ENCODE measurements at regions not wholly inside any gene's neighbourhood (a gene's known extent, or its start where the extent isn't known, plus 50 kb on each side); places are given as distances from the start of the nearest gene placed in this dataset.

- Mint-ChIP-seq H3K9me3 (peaks cover 16% of the 10 kb centered on the region), H3K27me3 (ENCODE audit: insufficient read depth) (no peaks in the 10 kb centered on the region), H3K4me3 (no peak overlapping the region), H3K36me3 (ENCODE audit: low read depth) (no peaks in the 10 kb centered on the region), H3K4me1 (peaks cover 12% of the 10 kb centered on the region), H3K27ac (no peak overlapping the region)
- no peaks in the 10 kb centered on the region for H3K27me3 ChIP-seq (ENCODE audit: control insufficient read depth, insufficient read depth, low read length, poor library complexity, severe bottlenecking)
- no peaks in the 10 kb centered on the region for H3K36me3 ChIP-seq (ENCODE audit: control insufficient read depth, insufficient read depth, low read length)
- no peak for DNase-seq
- no peaks in the 10 kb centered on the region for H3K9me3 ChIP-seq (ENCODE audit: control insufficient read depth, low read length)
- 87 to 100% methylated on average over 1 to 2 of the region's 2 CpGs for WGBS, 2 experiments (ENCODE audit: insufficient coverage in 1 of 2, insufficient read length in 1 of 2)
- no peaks in the 10 kb centered on the region for H3K4me1 ChIP-seq (ENCODE audit: control insufficient read depth, insufficient read depth, low read length)
- H3K27ac ChIP-seq (ENCODE audit: low read depth, low read length): no peak overlapping the region
- H3K9ac ChIP-seq (ENCODE audit: extremely low read depth, low read length, poor library complexity, severe bottlenecking): no peak overlapping the region
- H3K4me3 ChIP-seq (ENCODE audit: low read length): no peak overlapping the region
- no peak for TF ChIP-seq CTCF (conservative IDR thresholded peaks at IDR 0.05)
Measured at GRCh38 chr5:158545949-158546530, 553.7 kb downstream of the EBF1 start.

DNA sequence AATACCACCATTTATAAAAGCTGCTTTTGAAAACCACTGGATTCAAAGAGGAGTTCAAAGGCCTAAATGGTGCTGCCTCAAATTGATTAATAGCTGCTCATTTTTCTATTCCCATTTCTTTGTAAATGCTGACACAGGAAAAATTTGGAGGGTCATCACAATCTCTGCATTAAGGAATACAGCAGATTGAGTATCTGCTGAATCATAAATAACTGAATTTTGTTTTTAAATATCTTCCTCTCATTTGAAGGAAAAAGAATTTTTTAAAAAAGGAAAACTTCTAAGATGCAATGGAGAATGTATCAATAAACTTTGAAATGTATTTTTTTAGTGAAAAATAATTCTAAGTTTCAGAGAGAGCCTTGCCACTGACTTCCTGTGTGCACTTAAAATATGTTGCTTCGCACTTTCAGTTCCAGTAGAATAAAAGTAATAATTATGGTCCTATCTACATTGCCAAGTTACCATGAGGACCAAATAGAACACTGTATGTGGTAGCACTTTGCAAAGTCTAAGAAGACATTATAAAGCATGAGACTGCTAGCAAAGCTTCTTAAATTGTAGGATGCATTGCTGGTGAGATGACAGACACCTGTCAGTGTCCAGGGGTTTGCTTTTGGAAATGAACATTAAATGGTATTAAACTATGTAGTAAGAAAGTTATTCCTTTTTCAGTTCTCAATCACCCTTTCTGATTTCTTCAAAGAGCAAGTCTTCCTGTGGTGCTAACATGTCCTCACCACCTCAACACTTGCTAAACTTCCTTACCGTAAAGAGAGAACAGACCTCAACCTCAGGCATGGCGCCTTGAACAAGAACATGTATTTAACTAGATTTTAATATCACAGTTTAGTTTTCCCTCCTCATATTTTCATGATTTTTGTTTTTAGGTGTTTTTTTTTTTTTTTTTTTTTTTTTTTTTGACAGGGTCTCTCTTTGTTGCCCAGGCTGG is 555.1 kb downstream of the EBF1 start:
- Mint-ChIP-seq H3K27ac (no peak overlapping the region), H3K4me1 (peaks cover 7% of the 10 kb centered on the region), H3K36me3 (ENCODE audit: low read depth) (no peaks in the 10 kb centered on the region), H3K27me3 (ENCODE audit: insufficient read depth) (no peaks in the 10 kb centered on the region), H3K9me3 (peaks cover 16% of the 10 kb centered on the region), H3K4me3 (no peak overlapping the region)
- no peaks in the 10 kb centered on the region for H3K36me3 ChIP-seq (ENCODE audit: control insufficient read depth, insufficient read depth, low read length)
- H3K27me3 ChIP-seq (ENCODE audit: control insufficient read depth, insufficient read depth, low read length, poor library complexity, severe bottlenecking): no peaks in the 10 kb centered on the region
- no peak overlapping the region for H3K27ac ChIP-seq (ENCODE audit: low read depth, low read length)
- no peak overlapping the region for H3K4me3 ChIP-seq (ENCODE audit: low read length)
- TF ChIP-seq CTCF (conservative IDR thresholded peaks at IDR 0.05): no peak
- DNase-seq: no peak
- H3K4me1 ChIP-seq (ENCODE audit: control insufficient read depth, insufficient read depth, low read length): no peaks in the 10 kb centered on the region
- H3K9ac ChIP-seq (ENCODE audit: extremely low read depth, low read length, poor library complexity, severe bottlenecking): no peak overlapping the region
- H3K9me3 ChIP-seq (ENCODE audit: control insufficient read depth, low read length): no peaks in the 10 kb centered on the region
- 94 to 100% methylated on average over 1 to 3 of the region's 3 CpGs for WGBS, 2 experiments (ENCODE audit: insufficient coverage in 1 of 2, insufficient read length in 1 of 2)

GRCh38 chr5:158543539-158544387 is 556.0 kb downstream of the EBF1 start:
- Mint-ChIP-seq H3K27me3 (ENCODE audit: insufficient read depth) (peaks cover 2% of the 10 kb centered on the region), H3K4me1 (peaks cover 7% of the 10 kb centered on the region), H3K4me3 (no peak overlapping the region), H3K9me3 (peaks cover 13% of the 10 kb centered on the region), H3K27ac (no peak overlapping the region), H3K36me3 (ENCODE audit: low read depth) (no peaks in the 10 kb centered on the region)
- H3K9ac ChIP-seq (ENCODE audit: extremely low read depth, low read length, poor library complexity, severe bottlenecking): no peak overlapping the region
- no peaks in the 10 kb centered on the region for H3K4me1 ChIP-seq (ENCODE audit: control insufficient read depth, insufficient read depth, low read length)
- no peaks in the 10 kb centered on the region for H3K36me3 ChIP-seq (ENCODE audit: control insufficient read depth, insufficient read depth, low read length)
- no peak overlapping the region for H3K4me3 ChIP-seq (ENCODE audit: low read length)
- H3K27ac ChIP-seq (ENCODE audit: low read depth, low read length): no peak overlapping the region
- H3K27me3 ChIP-seq (ENCODE audit: control insufficient read depth, insufficient read depth, low read length, poor library complexity, severe bottlenecking): no peaks in the 10 kb centered on the region
- no peak for TF ChIP-seq CTCF (conservative IDR thresholded peaks at IDR 0.05)
- H3K9me3 ChIP-seq (ENCODE audit: control insufficient read depth, low read length): no peaks in the 10 kb centered on the region
- no peak for DNase-seq
- 86 to 90% methylated on average over 2 to 5 of the region's 6 CpGs for WGBS, 2 experiments (ENCODE audit: insufficient coverage in 1 of 2, insufficient read length in 1 of 2)

Measured in endodermal cell (in vitro differentiated cells).